GM12874 (cell line): ENCODE measurements at regions not wholly inside any gene's neighbourhood (a gene's known extent, or its start where the extent isn't known, plus 50 kb on each side); places are given as distances from the start of the nearest gene placed in this dataset.

Source experiments
- TF ChIP-seq, protein P1 (sequence below): IDR thresholded peaks from 2 replicates; pipeline ENCODE4 v1.5.1; 2011; ENCODE audit warnings: low read depth, mild to moderate bottlenecking, control low read depth, low read length, moderate library complexity; ENCODE audit not compliant: insufficient read depth

DNA sequence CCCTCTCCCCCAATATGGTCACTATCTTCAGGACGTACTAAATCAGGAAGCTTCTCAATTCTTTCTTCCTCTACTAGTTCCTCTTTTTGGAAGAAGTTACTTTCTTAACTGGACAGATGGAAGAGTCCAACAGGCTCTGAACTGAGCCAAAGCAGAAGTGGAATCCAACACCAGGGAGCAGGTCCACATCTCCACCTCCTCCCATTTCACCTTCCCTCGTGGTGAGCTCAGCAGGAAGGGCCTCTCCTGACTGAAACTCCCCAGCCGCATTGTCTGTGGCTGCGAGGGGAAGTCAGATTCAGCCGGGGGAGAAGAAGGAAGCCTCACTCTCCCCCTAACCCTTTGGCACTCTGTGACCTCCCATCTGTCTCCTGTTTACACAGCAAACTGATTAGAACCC, 63.8 kb upstream of the UST start:
- TF ChIP-seq, protein P1, sequence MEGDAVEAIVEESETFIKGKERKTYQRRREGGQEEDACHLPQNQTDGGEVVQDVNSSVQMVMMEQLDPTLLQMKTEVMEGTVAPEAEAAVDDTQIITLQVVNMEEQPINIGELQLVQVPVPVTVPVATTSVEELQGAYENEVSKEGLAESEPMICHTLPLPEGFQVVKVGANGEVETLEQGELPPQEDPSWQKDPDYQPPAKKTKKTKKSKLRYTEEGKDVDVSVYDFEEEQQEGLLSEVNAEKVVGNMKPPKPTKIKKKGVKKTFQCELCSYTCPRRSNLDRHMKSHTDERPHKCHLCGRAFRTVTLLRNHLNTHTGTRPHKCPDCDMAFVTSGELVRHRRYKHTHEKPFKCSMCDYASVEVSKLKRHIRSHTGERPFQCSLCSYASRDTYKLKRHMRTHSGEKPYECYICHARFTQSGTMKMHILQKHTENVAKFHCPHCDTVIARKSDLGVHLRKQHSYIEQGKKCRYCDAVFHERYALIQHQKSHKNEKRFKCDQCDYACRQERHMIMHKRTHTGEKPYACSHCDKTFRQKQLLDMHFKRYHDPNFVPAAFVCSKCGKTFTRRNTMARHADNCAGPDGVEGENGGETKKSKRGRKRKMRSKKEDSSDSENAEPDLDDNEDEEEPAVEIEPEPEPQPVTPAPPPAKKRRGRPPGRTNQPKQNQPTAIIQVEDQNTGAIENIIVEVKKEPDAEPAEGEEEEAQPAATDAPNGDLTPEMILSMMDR: no peak

DNA sequence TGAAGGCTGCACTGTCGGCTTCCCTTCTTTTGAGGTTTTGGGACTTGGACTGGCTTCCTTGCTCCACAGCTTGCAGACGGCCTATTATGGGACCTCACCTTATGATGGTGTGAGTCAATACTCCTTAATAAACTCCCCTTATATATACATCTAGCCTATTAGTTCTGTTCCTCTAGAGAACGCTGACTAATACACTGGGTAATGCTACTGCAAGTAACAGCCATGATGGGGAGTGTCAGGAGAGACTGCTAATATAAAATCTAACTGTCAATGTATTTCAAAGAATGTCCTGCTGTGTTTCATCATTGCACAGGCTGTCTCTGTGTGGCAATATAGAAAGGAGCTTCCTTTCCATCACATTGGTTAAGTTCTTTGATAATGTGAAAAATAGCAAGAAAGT, 57.7 kb upstream of the UST start:
- TF ChIP-seq, protein P1: no peak

DNA sequence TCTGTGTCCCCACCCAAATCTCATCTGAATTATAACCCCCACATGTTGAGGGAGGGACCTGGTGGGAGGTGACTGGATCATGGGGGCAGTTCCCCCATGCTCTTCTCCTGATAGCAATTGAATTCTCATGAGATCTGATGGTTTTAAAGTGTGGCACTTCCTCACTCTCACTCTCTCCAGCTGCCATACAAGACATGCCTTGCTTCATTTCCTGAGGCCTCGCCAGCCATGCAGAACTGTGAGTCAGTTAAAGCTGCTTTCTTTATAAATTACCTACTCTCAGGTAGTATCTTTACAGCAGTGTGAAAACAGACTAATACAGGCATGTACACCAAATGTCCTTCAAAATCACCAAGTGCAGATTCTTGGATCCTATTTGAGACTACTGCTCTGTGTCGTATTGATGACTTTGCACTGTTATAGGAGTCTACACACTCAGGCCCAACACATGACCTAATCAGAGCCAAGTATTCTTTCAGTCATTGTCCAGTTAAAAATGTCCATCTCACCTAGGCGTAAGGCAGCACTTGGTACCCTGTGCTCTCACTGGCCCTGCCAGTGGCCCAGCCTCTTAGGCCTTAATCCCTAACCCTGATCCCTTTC, 52.8 kb upstream of the UST start:
- TF ChIP-seq, protein P1: no peak
